Stomach (tissue), 8 donors: ENCODE measurements at regions not wholly inside any gene's neighbourhood (a gene's known extent, or its start where the extent isn't known, plus 50 kb on each side); places are given as distances from the start of the nearest gene placed in this dataset.

ENCODE experiments used
- DNase-seq, 2 donors: peaks; one replicate each; pipeline versions ENCODE4 v3.0.0 to v3.0.0-alpha.2; 2013 to 2019
- H3K27ac ChIP-seq, 5 donors: fragments of 200-600 bp in 4 of 5; sonication (generic) in 4 of 5; one replicate each; pipeline ENCODE4 v1.5.1; 2013 to 2019; ENCODE audit warnings: mild to moderate bottlenecking in 1 of 5, moderate library complexity in 1 of 5
- H3K27me3 ChIP-seq, 3 donors: fragments of 200-600 bp; sonication (generic); one replicate each; pipeline ENCODE4 v1.5.1; 2017 to 2019; ENCODE audit warnings: mixed run types in 1 of 3
- H3K36me3 ChIP-seq, 4 donors: fragments of 200-600 bp; sonication (generic); 1 replicate in 3 of 4; 2 replicates in 1 of 4; pipeline ENCODE4 v1.5.1; 2016 to 2019
- H3K4me1 ChIP-seq, 4 donors: fragments of 200-600 bp; sonication (generic); one replicate each; pipeline ENCODE4 v1.5.1; 2016 to 2019
- H3K4me3 ChIP-seq, 4 donors: fragments of 200-600 bp; sonication (generic) in 3 of 4; one replicate each; pipeline ENCODE4 v1.5.1; 2016 to 2019; ENCODE audit warnings: mild to moderate bottlenecking in 1 of 4
- H3K9me3 ChIP-seq, 4 donors: fragments of 200-600 bp; sonication (generic); one replicate each; pipeline ENCODE4 v1.5.1; 2016 to 2019
- CTCF ChIP-seq, 7 experiments: fragments of 450-650 bp in 4 of 7; fragments of 200-600 bp in 3 of 7; sonication (generic) in 3 of 7; IDR thresholded peaks; one replicate each; pipeline ENCODE4 v1.5.1; 2016 to 2019; ENCODE audit warnings: antibody characterized with exemption in 7 of 7, control low read depth in 2 of 7, mild to moderate bottlenecking in 1 of 7
- EP300 ChIP-seq: sonication (generic); formaldehyde crosslinking; IDR thresholded peaks from one replicate; pipeline ENCODE4 v1.6.1; 2017; ENCODE audit warnings: antibody characterized with exemption
- POLR2A ChIP-seq, 4 donors: fragments of 450-650 bp; IDR thresholded peaks; one replicate each; pipeline ENCODE4 v1.6.1; 2016; ENCODE audit warnings: antibody characterized with exemption in 4 of 4, control low read depth in 2 of 4, mild to moderate bottlenecking in 1 of 4, moderate library complexity in 1 of 4
- POLR2AphosphoS5 ChIP-seq, 3 donors: sonication (generic); formaldehyde crosslinking; IDR thresholded peaks; one replicate each; pipeline ENCODE4 v1.6.1; 2016; ENCODE audit warnings: antibody characterized with exemption in 3 of 3
- WGBS, 5 donors: extraction: QIAGEN DNeasy Blood & Tissue Kit in 3 of 5; methylation state at CpG; one replicate each; pipeline versions ENCODE4 v1.1.5 to v1.1.7; 2013 to 2018; 5-methylcytosine and 5-hydroxymethylcytosine counted together
- intact Hi-C: fragments of 100-400 bp; cut with DNase I; formaldehyde crosslinking; loops from one replicate; pipeline ENCODE4 v1.15.1; 2023; ENCODE audit warnings: low total_unique reads
- donor health status: healthy with polysubstance abuse.
- donor health status: Bipolar disorder and iron deficiency.
- donor health status: healthy.

GRCh38 chr7:156191090-156191489, 378.8 kb upstream of the SHH start:
- TF ChIP-seq CTCF (IDR thresholded peaks at IDR 0.05) (no peak), POLR2AphosphoS5 (IDR thresholded peaks at IDR 0.05) (no peak), EP300 (no peak), POLR2A (IDR thresholded peaks at IDR 0.05) (no peak)
- intact Hi-C loops: no loop called here

GRCh38 chr7:156185076-156185475, 372.8 kb upstream of the SHH start:
- WGBS, 5 donors: 92 to 99% (median 96%) methylated on average over 2 of the region's 2 CpGs
- Histone ChIP-seq H3K4me1 (no peaks in the 10 kb centered on the region), H3K9me3 (peaks cover 0 to 24% (median 14%) of the 10 kb centered on the region in 4 donors), H3K4me3 (no peak overlapping the region), H3K27me3 (peaks cover 0 to 4% (median 0%) of the 10 kb centered on the region in 3 donors), H3K36me3 (no peaks in the 10 kb centered on the region), H3K27ac (no peak overlapping the region)
- DNase-seq: no peak
- TF ChIP-seq POLR2A (IDR thresholded peaks at IDR 0.05) (no peak), CTCF (IDR thresholded peaks at IDR 0.05) (no peak), POLR2AphosphoS5 (IDR thresholded peaks at IDR 0.05) (no peak), EP300 (no peak)
- intact Hi-C loops: no loop called here

More at GRCh38 chr7:156191090-156191489, 378.8 kb upstream of the SHH start:
- Histone ChIP-seq H3K9me3 (peaks cover 0 to 17% (median 10%) of the 10 kb centered on the region in 4 donors), H3K4me1 (no peaks in the 10 kb centered on the region), H3K4me3 (no peak overlapping the region), H3K27ac (no peak overlapping the region), H3K36me3 (no peaks in the 10 kb centered on the region), H3K27me3 (peaks cover 0 to 5% (median 0%) of the 10 kb centered on the region in 3 donors)
- no peak for DNase-seq
- 93 to 98% (median 96%) methylated on average over 4 of the region's 4 CpGs for WGBS, 5 donors

GRCh38 chr7:156184164-156184563, 371.9 kb upstream of the SHH start:
- Histone ChIP-seq H3K4me3 (no peak overlapping the region), H3K4me1 (no peaks in the 10 kb centered on the region), H3K27me3 (peaks cover 0 to 4% (median 0%) of the 10 kb centered on the region in 3 donors), H3K9me3 (peaks cover 0 to 24% (median 14%) of the 10 kb centered on the region in 4 donors), H3K36me3 (no peaks in the 10 kb centered on the region), H3K27ac (no peak overlapping the region)
- TF ChIP-seq POLR2AphosphoS5 (IDR thresholded peaks at IDR 0.05): no peak
- TF ChIP-seq CTCF (IDR thresholded peaks at IDR 0.05): no peak
- TF ChIP-seq EP300: no peak
- no peak for TF ChIP-seq POLR2A (IDR thresholded peaks at IDR 0.05)
- 48 to 68% (median 56%) methylated on average over 1 of the region's 1 CpG for WGBS, 5 donors
- intact Hi-C loops: no loop called here
- DNase-seq: no peak

GRCh38 chr7:156180451-156181229, 368.4 kb upstream of the SHH start:
- no peak for TF ChIP-seq POLR2AphosphoS5 (IDR thresholded peaks at IDR 0.05)
- no peak for TF ChIP-seq POLR2A (IDR thresholded peaks at IDR 0.05)
- TF ChIP-seq EP300: no peak
- no peak for TF ChIP-seq CTCF (IDR thresholded peaks at IDR 0.05)
- H3K27ac ChIP-seq: no peak overlapping the region
- WGBS, 5 donors: 78 to 88% (median 84%) methylated on average over 13 of the region's 13 CpGs
- DNase-seq: no peak
- H3K9me3 ChIP-seq: peaks cover 0 to 4% (median 1%) of the 10 kb centered on the region in 4 donors
- no peaks in the 10 kb centered on the region for H3K4me1 ChIP-seq
- H3K27me3 ChIP-seq: peaks cover 0 to 4% (median 0%) of the 10 kb centered on the region in 3 donors
- no peaks in the 10 kb centered on the region for H3K36me3 ChIP-seq
- intact Hi-C loops: no loop called here
- H3K4me3 ChIP-seq: no peak overlapping the region
